AG08396 (cell line): ENCODE measurements at regions not wholly inside any gene's neighbourhood (a gene's known extent, or its start where the extent isn't known, plus 50 kb on each side); places are given as distances from the start of the nearest gene placed in this dataset.

Source experiments
- DNase-seq: peaks from one replicate; pipeline ENCODE4 v3.0.0; 2012; ENCODE audit warnings: low spot score, mixed read lengths

DNA sequence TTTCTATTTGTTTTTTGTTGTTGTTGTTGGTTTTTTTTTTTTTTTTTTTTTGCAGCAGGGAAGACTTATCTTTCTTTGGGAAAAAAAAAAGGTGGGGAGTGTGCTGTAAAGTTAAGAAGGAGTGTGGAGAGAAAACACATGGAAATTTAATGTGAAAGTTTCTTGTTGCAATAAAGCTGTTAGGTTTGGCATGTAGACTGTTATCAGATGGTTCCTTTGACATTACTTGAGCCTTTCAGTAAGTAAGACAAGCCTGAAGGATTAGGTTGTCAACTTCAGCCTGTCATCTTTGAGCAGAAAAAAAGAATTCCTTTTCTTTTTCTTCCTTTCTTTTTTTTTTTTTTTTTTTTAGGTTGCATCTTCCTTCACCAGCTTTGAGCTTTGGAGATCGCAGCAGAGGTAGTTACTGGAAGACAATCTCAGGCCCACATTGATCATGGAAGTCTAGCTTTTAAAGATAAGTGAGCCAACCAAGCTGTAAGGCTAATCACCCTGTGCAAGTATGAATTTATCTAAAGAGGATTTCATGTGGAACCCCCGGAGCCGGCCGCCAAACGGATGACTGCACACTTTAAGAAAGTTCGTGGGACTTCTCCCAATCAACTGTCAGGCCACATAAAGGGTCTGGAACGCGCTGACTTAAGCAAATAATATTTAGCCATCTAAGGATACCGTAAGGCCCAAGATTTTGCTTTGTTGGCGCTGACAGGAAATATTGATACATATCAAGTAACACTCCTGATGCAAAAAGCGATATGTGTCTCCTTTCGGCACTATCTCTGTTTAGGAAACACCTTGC lies 1040.1 kb upstream of the NR2F2 start:
- no peak for DNase-seq

DNA sequence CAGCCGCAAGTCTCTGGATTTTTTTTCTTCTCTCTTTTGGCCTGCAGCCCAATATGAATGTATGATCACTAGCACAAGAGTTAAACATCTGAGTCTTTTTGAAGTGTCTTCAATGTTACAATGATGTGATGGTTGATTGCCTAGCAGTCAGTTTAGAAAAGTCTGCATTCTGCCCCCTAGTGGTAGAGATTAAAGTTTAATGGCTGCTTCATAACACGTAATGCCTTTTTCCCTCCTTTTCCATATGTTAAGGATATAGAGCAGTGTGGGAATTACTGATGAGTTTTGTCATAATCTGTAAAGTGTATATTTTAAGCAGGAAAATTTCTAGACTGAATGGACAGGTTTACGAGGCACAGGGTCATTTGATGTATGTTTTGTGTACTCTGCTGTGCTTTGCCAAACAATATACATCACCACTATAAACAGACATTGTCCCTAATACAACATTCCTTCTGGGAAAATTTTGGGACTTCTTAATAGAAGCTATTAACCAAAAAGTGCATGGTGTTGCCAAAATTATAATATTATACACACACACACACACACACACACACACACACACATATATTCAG lies 1038.5 kb upstream of the NR2F2 start:
- no peak for DNase-seq

DNA sequence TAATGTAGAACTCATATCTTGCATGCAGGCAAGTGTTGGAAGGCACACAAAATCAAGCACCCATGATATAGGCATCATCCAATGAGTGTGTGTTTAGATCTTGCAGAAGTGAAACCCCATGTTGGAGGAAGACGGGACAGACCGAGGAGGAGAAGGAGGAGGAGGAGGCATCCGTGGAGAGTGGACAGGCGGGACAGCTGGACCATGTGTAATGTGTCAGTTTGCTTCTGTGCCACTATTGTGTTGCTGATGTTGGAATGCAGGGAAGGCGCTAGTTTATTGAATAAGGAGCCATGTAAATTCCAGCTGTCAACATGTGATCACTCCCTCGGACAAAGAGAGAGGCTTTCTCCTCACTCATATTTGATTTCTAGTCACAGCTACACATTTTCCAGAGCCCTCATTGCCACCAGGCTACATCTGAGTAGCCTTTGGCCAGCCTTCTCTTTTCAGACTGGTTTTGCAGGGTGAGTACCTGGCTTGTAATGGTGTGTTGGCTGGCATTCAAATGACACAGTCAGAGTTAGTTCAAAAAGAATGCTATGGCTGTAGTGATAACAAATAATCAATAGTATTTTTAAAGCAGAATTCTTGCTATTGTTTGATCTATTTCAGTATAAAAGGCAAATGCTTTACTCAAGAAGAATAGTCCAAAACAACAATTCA lies 1037.6 kb upstream of the NR2F2 start:
- peak; percentile 21 for DNase-seq

DNA sequence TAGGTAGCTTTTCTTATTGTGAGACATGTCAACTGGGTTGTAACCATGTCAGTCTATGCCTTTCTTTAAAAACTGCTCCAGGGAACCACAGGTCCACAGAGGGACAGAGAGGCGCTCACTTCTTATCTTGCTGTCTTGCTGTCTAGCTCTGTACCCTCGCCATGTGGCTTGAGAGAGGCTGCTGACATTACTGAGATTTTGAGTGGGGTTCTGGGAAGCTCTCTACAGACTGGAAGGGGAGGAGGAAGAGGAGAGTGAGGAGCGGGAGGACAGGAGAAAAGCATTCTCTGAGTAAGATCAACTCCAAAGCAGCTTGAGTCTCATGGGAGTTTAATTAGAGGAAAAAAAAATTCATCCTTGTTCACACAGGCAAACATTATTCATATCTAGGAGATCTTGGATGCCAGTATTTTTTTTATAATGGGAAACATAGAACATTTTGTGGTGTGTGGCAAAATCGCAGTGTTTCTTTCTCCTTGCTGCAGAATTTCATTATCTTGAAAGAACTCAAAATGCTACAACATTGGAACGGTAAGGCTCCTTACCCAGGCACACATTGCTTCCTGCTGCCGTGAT lies 1037.0 kb upstream of the NR2F2 start:
- DNase-seq, result no peak

DNA sequence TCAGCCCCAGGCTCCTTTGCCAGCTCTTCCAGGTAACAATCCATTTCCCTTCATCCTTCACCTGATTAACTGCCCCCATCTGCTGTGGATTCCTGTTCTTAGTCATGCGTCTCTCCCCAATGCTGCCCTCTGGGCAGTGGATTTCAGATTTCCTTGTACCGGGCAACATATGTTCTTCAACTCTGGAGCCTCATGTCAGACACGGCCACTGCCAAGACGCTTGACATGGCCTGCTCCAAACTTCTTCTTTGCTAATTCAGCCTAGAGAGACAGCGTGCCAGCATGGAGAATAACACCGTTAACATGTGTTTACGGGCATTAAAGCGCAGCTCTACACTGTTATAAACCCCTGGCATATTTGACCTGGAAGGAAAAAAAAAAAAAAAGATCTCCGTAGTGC lies 1035.1 kb upstream of the NR2F2 start:
- DNase-seq, result no peak

DNA sequence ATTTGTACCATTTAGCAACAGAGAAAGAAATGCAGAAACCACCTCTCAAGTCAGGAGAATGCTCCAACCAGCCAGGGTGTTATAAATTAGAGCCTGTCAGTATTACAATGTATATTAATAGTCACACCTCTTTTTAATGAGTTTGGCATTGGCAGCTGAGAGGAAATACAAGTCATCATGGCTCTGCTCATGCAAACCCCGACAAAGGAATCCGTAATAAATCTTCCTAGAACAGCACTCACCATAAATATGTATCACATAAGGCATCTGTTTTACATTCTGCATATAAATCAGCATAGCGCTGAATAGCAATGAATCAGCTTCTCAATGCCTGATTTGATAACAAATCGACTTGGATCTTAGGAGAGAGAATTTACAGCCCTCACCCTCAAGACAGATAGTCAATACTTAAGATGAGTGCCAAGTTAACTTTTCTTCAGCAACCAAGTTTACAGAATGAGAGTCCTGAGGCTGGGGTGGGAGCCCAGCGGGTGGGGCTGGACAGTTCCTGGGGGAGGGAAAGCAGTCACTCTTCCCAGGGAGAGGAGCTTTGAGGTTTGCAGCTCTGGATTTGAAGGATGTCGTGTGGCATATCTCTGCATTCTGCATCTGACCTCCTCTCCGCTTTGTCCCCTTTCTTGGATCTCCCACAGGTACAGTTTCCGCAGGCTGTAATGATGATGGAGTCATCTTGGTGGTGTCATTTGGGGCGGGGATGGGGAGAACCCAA lies 1034.4 kb upstream of the NR2F2 start:
- no peak for DNase-seq

DNA sequence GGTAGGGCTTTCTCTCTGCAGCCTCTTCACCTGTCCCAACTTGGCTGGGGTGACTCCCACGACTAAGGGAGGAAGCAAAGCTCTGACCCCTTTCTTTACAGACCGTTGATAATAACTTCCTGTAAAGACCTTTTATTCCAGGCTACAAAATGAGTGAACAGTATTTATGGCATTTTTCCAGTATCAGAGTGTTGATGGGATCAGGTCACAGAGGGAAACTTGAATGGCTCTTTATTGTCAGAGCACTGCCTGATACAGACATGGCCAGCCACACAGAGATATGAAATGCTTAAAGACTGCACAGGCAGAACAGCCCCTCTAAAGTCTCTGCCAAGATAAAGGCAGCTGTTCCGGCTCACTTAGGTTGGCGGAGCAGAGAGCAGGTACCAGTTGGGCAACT lies 1033.9 kb upstream of the NR2F2 start:
- no peak for DNase-seq

DNA sequence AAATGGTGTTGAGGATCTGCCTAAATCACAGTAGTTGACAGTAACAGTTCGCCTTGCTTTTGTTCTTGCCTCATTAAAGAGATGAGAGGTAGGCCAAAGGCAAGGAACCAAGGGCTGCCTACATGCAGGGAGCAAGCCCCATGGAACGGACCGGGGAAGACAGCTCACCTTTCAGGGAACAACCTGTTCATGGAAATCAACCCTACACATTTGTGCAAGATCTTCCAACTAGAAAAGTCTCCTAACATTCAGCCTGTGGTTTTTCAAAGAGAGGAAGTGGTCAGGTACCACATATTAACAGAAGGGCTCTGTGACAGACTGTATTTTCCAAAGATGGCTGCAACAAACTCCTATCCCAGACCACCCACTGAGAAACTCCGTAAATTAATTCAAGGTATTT lies 1031.8 kb upstream of the NR2F2 start:
- no peak for DNase-seq

DNA sequence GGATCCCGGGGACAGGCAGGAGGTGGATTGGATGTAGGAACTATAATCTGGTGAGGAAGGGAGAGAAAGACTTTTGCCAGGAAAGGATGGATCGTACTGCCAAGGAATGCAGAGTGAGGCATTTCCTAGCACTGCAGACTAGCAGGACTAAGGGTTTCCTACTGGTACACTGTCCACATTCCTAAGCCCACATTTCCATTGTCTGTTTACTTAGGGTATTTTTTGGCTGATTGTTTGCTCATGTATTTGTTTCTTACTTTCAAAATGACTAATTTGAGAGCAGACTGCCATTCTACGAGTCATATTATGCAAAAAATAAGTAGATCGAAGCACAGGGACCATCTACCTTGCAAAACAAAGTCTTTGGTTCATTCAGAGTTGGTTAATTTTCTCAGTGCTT lies 1029.5 kb upstream of the NR2F2 start:
- DNase-seq, result peak; percentile 34

DNA sequence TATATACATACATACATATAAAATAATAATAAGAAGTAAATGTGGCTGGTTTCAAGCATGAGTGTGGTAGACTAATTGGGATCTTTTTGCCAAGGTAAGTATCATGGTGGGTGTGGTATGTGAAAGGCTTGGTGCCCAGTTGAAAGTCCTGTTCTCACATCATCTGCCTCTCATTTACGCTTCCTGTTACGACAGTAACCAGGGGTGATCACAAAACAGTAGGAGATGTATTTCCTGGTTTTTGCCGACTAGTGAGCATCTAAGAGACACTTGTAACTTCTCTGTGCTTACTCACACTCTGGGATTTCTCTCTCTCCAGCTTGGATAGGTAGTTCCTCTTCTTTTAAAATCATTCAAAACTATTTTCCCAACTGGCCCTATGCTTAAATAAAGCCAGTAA lies 1028.3 kb upstream of the NR2F2 start:
- DNase-seq, result no peak

DNA sequence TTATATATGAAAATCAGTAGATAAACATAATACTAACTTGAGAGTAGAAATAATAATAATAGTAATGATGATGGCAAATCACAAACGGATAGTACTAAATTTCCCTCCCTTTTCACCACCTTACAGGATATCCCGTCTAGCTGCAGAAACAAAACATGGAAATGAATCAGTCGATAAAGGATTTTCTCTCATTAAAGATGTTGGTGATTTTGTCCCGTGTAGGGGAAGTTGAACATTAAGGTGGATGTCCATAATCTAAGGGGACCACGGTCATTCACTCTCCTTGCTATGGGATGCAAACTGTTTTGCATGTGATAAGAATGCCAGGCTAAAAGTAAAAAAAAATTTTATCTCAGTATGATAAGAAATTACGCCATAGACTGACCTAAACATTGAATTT lies 1027.7 kb upstream of the NR2F2 start:
- DNase-seq, result no peak

DNA sequence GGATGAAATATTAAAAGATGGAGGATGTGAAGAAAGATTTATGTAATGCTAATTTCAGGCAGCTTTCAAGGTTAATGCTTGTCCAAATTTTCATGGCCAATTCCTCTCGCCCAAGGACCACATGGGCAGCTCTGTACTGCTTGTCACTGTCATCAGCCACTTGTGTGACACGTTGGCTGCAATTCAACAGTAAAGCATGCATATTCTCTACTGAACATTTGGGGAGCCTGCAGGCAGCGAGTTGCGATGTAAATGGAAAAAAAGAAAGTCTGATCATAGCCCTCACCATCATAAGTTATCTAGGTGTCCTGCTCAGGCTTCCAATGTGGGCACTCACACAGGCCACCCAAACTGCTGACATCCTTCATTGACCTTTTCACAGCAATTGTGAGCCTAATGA lies 1026.8 kb upstream of the NR2F2 start:
- no peak for DNase-seq

DNA sequence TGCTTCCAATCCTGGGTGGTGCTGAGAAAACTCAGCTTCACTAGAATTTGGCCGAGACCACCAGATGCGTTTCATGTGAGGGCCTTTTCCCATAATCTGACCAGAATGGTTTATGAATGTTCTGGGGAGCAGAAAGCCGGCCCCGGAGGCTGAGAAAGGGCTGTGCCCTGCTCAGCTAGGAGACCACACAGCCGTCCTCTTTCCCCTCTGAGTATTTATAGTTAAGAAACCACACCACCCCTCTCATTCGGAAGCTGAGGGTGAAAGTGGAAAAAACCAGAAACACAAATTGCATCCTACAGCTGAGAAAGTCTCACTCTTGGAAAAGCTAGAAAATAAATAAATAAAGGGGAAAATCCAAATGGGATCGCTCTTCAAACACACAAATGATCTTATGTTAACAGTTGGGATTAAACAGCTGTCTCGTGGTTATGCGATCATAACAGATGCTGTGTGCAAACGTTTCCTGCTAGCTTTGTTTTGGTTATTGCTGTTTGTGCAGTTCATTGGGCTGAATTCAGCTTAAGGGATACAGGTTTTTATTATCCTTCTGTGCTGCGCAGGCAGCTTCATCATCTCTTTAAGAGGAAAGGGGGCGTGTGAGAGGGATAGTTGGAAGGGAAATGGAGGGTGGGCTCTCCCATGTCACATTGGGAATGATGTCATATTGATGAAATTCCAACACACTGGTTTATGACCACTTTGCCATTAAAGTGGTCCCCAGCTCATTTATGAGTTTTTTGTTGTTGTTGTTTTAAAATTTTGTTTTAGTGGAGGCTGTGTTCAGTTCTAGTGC lies 1026.2 kb upstream of the NR2F2 start:
- peak; percentile 26 for DNase-seq

DNA sequence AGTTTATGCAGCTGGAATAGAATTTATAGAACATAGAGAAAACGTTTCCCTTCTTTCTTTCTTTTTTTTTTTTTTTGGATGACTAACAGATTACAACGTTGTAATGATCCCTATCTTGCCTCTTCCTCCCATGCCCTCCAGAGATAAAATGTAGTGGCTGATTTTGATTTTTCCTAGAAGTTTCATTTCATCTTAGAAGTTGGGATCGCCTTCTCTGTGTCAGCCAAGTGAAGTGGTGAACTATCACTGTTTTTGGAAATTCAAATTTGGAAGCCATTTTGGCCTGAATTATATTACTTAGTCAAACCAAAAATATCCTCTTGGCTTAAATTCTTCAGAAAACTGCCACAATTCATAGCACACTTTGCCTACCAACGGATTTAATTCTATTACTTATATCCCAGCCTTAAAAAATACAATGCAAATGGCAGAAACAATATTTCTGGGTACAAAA lies 1025.5 kb upstream of the NR2F2 start:
- no peak for DNase-seq

DNA sequence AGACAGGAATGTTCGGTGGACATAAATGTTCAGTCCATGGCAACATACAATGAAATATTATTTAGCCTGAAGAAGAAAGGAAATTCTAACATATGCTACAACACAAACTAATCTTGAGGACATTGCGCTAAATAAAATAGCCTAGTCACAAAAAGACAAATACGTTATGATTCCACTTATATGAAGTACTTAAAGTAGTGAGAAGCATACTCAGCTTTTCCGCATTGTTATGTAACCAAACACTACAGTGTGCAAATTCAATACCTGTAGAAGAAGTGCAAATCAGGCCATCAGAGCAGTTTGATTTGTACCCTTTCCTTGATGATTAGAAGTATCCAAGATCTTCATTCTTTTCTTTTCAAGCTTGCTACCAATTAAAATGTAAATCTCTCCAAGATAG lies 1023.4 kb upstream of the NR2F2 start:
- no peak for DNase-seq

DNA sequence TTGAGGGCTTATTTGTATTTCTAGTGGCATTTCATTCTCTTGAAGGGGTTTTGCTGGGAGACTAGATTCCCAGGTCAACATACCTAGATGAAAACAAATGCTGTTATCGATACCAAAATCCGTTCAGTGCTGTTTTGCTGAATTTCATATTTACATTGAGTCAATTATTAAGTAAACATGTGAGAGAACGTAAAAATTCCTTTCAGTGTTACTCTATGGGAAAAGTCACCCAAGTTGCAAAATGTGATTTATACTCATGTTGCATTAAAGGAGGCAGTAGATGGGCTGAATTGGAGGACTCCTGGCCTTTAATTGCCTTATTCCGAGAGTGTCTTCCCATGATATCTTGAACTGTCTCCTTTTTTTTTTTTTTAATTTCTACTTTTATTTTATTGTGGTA lies 1011.3 kb upstream of the NR2F2 start:
- DNase-seq, result no peak

DNA sequence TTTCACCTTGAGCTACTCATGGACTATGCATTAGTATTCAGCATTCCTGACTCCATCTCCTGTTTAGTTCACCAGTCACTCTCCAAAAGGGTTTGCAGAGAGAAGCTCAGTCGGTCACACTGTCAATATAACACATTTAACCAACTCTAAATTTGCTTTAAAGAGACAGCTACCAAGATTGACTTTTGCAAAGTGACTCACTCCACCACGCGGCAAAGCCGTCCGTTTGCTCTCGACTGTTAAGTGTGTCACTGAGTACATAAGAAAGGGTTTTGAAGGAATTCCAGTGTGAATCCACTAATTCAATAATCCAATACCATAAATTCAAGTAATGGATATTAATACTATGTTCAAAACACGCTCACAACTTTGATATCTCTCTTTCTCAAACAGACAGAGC lies 1006.7 kb upstream of the NR2F2 start:
- no peak for DNase-seq

DNA sequence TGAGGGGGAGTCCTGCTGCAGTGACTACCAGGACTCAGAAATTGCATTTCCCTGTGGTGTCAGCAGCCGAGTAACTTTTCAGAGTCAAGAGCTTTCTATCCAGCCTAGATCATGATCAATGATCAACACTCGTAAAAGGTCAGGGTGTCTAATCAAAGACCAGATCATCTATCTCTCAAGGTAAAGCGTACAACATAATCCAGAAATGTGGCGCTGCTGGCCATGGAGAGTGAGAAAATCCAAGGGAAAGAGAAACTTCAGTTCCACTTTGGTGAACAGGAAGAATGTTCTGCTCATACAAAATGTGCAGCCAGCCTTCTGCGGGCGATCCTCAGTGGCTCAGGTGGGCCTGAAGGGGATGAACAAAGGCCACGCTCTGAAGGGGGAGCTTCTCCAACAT lies 1005.8 kb upstream of the NR2F2 start:
- no peak for DNase-seq

DNA sequence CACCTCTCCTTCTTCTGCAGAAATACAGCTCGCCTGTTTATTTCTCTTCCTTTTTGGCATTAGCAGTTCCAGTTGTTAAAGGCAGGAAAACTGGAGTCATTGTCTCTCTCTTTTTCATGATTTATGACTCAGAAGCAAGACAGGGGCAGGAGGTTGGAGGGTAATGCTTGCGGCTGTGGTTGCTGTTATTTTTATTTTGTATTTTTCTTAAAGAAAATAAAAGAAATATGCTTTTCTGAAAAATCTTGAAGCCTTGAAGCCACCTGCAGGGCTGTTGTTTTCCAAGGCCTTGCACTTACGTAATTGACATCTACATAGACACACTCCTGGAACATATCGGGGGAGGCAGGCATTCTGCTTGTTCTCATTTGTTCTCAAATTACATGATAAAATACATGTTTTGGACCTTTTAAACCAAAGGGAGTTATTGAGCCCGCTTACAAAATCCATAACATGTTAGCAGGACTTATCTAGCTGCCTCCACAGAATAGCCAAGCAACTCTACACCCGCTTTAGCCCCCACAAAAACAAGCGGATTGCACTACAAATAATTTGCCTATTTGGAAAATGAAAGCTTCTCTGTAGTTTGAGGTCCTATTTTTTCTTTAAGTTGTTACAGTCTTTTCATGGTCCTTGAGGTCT lies 1004.6 kb upstream of the NR2F2 start:
- DNase-seq, result no peak

DNA sequence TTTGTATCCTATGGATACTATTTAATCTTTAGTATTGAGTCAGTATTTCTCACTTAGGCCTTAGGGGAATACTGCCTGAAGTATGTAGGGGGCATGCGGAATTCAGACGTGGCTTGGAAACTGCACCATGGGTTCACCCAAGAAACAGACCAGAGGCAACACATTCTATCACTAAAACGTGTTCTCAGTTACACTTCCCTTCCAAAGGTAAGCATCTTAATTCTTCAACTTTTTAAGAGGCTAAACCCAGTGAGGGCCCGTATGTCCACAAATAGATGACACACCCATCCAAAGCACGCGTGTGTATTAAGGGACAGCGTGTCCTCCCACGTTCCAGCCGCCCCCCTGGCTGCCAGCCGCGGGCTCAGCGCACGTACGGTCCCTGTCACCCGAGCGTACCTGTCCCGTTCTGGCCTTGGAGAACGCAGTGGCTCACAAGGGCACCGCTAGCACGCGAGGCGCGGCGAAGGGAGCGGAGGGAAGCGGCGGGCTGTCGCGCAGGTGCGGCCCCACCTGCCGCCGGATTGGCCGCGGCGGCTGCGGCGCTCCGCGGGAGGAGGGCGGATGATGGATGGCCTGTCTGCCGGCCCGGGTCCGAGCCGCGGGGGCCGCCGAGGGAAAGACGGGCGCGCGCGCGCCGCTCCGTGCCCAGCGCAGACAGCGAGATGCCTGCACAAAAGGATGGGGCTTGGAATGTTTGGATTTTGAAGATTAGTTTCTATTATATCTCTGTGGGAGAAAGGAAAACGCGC lies 1003.9 kb upstream of the NR2F2 start:
- peak; percentile 25 for DNase-seq
